HG02973 (cell line): ENCODE measurements at regions not wholly inside any gene's neighbourhood (a gene's known extent, or its start where the extent isn't known, plus 50 kb on each side); places are given as distances from the start of the nearest gene placed in this dataset.
"Not testable (repeated sequence)": the region's sequence is repeated elsewhere in the genome, so short reads cannot be mapped to it uniquely, and the experiment has no call there.

Source experiments
- ATAC-seq: cut with Tn5 transposase; IDR thresholded peaks from one replicate; pipeline ENCODE4 v1.9.1; 2021; ENCODE audit warnings: moderate library complexity; ENCODE audit not compliant: unreplicated experiment

DNA sequence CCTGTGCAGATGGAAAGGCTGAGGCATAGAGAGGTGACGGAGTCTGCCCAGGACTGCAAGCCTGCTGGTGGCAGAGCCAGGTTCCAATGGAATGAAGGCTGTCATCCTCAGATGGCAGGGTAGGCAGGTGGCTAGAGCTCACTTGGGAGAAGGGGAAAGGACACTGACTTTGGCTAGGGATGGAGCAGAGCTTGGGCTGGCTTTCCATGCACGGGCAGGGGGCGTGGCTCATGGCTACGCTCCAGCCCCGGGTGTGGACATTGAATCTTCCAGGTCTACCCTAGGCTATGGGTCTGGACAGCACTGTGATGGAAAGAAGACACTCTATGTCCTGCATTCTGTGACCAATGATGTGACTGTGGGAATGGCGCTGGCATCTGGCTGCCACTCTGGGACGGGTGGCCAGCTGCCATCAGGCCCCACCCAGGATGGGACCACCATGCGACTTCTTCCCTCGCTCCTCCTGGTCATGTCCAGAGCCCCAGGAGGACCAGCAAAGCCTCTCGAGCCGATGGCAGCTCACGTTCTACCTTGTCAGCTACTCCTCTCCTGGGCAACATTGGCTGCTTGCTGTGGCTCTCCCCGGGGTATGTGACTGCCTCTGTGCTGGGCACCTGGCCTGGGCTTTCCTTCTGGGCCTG lies 398.7 kb downstream of the TMEM121 start:
- ATAC-seq, result no peak

DNA sequence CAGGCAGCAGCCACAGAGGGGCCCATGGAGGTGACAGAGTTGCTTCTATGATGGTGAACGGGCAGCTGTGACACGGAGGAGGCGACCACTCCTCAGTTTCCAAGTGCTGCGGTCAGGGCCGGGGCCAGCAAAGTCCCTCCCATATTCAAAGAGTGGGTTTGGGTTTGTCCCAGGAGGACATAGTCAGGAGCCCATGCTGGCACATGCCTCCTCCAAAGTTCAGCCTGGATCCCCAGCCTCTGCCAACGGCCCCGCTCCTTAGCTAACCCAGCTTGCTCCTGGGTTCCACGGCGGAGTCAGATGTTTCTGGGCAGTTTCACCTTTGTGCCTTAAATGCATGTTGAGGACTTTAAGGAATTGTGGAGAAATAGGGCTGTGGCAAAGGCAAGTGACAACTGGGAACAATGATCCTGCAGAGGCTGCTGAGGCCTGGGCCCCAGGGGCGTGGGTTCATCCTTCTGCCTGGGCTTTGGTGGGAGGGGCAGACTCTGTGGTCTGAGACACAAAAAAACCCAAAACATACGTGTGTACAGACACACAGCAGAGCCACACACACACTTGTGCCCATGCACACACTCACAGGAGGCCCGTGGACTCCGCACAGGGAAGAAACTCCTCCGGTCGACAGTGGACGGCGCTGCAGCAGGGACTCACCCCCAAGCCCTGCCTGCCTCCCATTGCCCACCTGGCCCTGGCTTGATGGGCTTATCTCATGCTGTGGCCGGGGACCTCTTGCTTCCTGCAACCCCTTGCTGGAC lies 399.4 kb downstream of the TMEM121 start:
- no peak for ATAC-seq

DNA sequence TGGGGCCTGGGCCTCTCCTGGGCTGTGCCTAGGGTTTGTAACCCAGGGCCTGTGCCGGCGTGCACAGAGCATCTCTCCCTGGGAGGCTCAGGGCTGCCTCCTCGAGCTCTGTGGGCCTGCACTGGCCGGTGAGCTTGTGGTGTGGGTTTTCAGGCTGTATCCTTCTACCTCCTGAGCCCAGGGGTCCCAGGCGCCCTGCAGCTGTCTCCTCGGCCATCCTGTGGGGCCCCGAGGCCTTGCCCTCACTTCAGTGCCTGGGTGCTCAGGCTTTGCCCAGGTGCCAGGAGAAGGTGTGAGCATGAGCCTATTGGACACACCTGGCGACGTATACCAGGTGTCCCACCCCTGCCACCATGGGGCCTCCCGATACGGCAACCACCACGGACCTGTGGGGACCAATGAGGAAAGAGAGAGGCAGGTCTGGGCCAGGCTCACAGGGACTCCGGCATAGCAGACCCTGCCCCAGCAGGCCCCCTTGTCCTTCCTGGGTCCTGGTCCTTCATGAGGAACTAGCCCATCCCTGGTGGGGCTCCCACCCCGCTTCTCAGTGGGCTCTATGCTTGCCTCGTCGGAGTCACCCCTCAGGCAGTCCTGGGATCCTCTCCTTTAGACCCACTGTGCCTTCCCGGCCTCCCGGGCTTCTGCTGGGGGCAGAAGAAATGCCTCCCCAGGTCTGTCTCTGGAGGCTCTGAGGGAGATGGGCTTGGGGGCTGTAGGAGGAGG lies 400.2 kb downstream of the TMEM121 start:
- no peak for ATAC-seq

DNA sequence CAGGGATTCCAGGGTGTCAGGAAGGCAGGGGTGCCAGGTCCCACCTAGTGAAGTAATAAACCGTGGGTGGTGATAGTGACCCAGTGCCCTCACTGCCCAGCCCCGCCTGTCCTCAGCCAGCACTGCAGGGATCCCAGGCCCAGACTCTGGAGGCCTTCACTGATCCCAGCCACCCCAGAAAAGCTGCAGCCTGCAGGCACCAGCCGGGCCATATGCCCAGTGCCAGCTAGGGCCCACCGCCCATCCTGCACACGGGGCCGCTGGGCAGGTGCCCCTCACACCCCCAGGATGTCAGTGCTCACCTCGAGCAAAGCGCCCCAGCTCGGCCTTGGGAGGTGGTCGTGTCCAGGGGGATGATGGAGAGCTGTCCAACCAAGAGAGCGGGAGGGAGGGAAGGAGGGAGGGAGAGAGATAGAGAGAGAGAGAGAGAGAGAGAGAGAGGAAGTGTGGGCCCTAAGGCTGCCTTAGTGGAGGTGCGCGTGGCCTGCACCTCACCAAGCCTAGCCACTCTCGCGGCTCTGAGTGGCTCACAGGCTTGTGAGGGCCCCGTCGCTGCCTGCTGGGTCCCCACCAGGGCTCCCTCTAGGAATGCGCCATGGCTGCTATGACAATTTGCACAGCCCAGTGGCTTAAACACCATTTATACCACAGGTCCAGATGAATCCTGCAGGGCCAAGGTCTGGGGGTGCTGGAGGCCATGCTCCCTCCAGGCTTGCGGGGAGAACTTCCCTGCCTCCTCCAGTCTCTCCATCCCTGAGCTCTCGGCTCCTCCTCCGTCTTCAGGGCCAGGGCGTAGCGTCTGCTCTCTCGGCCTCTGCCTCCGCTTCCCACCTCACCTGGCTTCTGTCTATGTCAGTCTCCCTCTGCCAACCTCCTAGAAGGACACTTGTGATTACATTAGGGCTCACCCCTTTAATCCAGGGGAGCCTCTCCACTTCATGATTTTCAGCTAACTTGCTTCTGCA lies 401.0 kb downstream of the TMEM121 start:
- ATAC-seq, result no peak

DNA sequence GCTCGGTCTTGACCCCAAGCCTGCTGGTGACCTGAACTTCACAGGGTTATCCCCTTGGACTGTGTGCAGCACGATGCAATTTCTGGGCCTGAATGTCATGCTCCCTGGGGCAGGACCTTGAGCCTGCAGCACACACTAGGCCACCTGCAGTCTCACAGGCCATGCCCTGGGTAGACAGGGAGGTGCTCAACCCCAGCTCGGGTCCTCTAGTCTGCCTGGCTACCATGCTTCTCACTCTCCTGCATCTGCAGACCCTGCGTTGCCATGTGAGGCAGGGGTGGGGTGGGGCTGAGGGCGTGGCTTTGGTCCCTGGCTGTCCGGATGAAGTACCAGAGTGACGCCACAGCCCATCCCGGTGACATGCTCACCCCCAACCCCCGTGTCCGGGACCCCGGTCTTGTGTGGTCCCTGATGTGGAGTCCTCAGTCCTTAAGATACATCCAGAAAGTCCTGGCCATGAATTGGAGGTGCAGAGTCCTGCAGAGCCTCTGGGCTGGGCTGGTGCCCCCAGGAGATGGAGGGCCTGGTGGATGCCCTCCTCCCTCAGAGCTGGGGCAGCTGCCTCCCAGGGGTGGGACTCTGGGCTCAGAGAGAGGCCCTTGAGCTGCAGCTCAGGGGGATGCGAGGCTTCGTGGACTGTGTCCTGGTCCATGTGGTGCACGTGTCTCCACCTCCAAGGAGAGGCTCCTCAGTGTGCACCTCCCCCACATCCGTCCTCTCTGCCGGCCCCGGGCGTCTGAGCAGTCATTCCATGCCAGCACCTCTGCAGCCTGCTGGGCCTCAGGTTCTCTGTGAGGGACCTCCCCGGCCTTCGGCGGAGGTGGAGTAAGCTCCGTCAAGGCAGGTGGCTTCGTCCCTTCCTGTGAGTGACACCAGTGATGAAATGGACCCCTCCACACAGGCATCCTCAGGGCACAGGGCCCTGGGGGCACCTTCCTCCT lies 402.1 kb downstream of the TMEM121 start:
- ATAC-seq, result not testable (repeated sequence)

DNA sequence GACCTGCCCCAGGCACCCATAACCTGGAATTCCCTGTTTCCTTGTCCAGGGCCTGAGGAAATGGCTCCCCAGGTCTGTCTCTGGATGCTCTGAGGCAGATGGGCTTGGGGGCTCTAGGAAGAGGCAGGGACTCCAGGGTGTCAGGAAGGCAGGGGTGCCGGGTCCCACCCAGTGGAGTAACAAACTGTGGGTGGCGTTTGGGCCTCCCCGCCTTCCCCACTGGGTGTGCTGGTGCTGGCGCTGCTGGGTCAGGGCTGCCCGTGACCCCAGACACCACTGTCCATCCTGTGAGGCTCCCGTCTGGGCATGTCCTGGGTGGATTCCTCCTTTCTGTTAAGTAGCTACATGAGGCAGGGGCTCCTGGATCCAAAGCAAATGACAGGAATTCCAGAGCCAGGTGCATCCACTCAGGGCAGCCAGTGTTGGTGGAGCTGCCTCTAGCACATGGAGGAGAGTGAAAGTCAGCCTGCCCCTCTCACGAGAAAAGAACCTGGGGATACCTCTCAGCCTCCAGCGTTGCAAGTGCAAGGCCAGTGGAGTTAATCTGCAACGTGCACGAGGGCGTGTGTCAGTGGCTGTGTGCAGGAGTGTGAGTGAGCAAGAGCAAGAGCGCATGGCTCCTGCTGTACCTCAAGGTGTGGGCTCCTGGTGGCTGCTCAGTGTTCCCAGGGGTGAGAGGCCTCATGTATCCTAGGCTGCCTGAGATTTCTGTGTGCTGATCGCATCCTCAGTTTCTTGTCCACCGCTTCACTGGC lies 403.1 kb downstream of the TMEM121 start:
- no peak for ATAC-seq

DNA sequence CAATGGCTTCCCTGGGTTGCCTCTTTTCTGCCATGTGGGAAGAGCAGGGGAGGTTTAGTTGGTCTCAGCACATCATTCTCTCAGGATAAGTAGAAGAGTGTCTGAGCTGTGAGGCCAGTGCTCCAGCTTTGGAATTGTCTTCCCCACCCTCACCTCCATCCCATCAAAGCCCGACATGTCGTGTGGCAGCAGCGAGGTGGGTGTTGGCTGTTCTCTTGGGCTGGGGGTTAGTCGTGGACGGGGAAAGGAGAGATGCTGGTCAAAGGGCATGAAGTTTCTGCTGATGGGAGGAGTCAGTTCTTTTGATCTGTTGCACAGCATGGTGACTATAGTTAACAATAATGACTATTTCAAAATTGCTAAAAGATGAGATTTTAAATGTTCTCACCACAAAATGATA lies 404.2 kb downstream of the TMEM121 start:
- ATAC-seq, result no peak

DNA sequence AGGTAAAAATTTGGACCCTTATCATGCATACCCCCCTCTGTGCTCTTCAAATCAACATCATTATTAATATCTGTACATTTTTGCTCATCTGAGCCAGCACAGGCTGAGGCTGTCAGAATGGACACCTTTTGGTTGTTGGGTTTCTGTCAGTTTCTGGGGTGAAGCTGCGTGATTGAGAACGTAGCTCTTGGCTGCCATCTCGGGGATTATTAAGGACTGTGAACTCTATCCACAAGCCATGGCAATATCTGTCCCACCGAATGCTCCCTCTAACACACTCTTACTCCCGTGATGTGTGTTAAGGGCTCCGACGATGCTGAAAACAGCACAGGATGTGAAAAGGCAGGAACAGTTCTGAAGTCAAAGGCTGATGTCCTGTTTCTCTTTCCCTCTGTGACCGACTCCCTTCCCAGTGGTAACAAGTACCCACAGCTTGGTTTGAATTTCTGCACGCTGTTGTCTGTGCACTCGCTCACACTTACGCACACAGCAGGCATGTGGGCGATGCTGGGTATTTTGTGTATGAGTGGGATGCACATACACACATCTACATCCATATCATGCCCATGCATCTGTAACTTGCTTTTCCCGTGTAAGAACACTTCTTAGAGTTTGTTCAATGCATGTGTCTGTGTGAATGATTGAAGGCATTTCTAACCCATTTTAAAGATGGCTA lies 405.6 kb downstream of the TMEM121 start:
- ATAC-seq, result no peak

DNA sequence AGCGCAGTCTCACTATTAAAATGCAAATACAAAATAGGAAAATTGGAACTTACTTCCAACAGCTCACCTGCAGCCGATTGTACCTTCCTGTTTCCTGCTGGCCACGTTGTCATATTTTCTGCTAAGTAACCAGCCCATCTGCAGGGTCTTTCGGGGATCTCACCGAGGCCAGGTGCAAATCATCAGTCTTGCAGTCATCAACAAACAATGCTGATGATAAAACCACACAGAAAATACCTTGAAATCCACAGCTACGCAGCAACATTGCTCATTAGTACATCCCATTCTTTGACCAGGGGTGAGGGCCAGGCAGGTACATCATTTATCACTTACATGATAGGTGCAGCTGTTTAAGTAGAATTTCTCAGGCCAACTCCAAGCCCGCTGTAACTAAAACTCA lies 406.9 kb downstream of the TMEM121 start:
- no peak for ATAC-seq

DNA sequence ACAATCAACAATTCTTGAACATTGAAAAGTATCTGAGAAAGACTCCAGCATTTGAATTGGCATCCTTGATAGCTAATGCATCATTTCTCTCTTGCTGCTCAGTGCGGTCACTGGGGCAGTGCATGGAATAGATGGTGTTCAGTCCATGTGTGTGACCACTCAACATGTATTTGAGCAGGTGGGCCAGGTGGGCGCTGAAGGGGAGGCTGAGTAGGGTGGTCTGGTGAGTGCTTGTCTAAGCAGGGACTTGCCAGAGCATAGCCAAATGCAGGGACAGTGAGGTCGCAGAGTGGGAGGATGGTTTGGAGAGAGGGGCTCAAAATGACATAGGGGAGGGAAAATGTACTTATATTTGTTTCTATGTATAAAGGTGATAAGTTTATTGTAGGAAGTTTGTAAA lies 409.0 kb downstream of the TMEM121 start:
- no peak for ATAC-seq

DNA sequence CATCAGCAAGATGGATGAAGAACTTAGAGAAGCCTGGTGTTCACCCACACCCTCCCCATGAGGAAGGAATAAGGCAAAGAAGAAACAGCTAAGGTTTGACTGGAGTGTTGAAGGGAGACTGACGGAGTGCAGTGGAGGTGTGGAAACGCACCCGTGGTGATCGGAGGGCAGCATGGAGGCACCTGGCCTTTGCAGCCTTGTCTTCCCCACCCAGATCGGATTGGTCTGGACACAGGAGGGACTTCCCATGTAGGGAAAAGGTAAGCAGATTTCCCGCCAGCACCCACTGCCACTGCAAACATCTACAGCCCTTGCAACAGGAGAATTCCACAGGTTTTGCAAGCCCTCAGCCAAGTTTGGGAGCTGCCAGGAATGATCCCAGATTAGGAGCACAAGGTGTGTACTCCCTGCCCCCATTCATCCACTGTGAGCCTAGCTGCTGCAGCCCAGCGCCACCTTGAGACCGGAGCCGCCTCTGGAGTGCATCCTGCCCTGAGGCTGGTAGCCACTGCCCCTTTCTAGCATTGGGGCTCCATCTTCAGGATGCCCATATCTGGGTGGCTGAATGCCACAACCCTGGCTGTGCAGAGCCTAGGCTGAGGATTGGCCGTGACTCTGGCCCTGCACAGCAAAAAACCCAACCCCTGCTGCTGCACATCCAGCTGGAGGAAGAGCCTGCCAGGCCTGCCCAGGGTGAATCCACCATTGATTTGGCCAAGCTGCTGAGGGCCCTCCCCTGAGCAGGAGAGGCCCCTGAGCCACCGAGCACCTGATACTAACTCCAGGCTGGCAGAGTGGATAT lies 411.1 kb downstream of the TMEM121 start:
- ATAC-seq, result no peak

DNA sequence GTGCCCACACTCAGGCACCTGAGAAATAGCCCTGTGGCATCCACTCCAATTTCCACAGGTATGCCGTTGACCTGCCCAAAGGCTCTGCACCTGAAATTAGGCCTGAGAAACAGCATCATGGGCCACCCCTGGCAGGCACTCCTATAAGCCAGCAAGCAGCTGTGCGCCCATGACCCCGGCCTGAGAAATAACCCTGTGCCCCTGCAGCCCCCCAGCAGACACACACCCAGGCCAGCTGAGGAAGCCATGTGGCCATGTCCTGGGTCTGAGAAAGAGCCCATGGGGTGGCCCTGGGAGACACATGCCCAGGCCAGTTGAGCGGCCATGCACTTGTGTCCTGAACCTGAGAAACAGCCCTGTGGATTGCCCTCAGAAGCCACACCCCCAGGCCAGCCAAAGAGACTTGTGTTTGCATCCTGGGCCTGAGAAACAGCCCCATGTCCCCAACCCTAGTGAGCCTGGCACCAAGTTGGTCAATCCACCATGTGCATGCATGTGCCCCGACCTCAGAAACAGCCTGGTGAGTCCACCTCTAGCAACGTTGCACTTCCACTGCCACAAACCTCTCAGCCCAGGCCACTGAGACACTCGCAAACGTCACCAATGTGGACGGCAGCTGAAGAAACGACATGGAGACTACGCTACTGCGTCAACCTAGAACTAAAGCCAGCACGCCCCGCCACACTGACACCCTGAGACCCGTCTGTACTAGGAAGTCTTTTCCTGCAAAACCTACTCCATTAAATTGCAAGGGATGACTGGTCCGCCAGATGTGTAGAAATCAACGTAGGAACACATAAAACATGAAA lies 411.9 kb downstream of the TMEM121 start:
- ATAC-seq, result no peak

DNA sequence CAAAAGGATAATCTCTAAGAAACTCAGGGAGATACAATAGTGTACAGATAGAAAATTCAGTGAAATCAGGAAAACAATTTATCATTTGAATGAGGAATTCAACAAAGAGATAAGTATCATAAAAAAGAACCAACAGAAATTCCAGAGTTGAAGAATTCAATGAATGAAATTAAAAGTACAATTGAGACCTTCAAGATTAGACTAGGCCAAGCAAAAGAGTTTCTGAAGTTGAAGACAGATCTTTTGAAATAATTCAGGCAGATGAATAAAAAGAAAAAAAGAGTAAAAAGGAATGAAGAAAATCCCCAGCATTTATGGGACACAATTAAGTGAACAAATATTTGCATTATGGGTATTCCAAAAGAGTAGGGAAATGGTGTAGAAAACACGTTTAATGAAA lies 412.6 kb downstream of the TMEM121 start:
- ATAC-seq, result no peak

DNA sequence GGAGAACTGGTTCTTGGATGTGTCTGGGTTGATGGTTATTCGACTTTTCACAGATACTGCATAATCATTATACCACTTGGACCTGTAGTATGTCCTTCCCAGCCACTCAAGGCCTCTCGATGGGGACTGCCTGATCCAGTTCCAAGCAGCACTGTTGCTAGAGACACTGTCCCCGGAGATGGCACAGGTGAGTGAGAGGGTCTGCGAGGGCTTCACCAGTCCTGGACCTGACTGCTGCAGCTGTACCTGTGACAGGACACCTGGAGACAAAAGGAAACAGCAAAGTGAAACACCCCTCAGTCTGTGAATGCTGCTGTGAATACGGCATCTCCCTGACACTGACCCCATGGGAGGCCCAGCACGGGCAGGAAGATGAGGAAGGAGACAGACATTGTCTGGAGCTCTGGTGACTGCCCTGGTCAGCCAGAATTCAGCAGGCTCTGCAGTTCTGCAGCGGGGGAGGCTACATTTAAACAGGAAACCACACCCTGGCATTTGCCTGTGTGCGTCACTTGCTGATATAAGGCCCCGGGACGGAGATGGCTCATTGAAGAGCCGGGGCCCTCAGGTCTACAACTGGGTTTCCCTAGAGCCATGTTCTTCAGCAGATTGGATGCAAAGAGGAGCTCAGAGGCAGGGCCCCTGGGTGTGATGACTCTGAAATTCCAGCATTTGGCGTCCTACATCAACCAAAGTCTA lies 413.6 kb downstream of the TMEM121 start:
- no peak for ATAC-seq

DNA sequence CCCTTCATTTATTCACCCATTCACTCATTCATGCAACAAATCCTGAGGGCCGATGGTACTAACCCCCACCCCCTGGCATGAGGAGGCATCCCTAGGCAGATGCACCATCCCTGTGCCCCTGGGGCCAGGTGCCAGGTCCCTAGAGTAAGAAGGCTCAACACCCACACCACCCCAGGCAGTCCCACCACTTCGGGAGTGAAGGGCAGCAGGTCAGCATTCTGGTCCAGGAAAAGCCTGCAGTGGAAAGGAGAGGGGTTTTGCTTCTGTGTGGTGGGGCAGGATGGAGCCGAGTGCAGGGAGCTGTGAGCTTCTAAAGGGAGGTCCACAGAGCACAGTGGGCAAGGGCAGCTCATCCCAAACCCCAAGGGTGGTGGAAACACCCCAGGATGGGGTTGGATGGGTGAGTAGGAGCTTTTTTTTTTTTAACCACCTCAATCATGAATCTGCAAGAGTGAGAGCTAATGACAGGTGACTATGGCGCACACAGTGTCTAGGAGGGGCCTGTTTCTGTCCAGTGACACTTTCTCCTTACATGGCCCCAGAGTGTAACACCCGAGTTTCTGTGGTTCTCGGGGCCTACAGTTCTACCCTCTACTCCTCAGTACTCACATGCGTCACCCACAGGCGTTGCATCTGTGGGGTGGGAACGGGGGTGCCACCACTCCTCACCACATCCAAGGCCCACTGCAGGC lies 414.3 kb downstream of the TMEM121 start:
- no peak for ATAC-seq
